K562 (cell line): ENCODE measurements at regions not wholly inside any gene's neighbourhood (a gene's known extent, or its start where the extent isn't known, plus 50 kb on each side); places are given as distances from the start of the nearest gene placed in this dataset.

ENCODE experiments used
- ATAC-seq: fragments of 200-7000 bp; cut with Tn5 transposase; 3 replicates; pipeline ENCODE4 v1.9.1; 2020; ENCODE audit warnings: moderate library complexity
- BruUV-seq: library from RNA; stranded (reverse); fragments of 400-500 nt; replicated peaks from 2 replicates; lab custom pipeline; 2021; lab: Mats Ljungman, UMichigan
- CTCF ChIA-PET: fragments of 300-600 bp; formaldehyde crosslinking; extraction: SDS; loops from one replicate; lab custom pipeline; 2021; ENCODE audit warnings: low intra/inter-chr PET ratio; lab: Yijun Ruan, JAX
- POLR2A ChIA-PET: fragments of 300-600, 350-650 bp; sonication (Branson Sonifier 250); formaldehyde crosslinking; extraction: SDS; loops from one replicate; lab custom pipeline; 2021; ENCODE audit warnings: antibody characterized with exemption, inconsistent platforms; lab: Yijun Ruan, JAX
- DNase-seq, 4 experiments: peaks; one replicate each; pipeline versions ENCODE4 v3.0.0 to v3.0.0-alpha.2; 2011 to 2018; ENCODE audit warnings: low spot score in 3 of 4, mixed read lengths in 3 of 4; ENCODE audit errors: extremely low read depth in 1 of 4
- FAIRE-seq: peaks from 2 replicates; lab custom pipeline; 2011; peaks lifted over from hg19 to GRCh38; lab: Jason Lieb, UNC
- H2AFZ ChIP-seq: 2 replicates; pipeline ENCODE4 v1.6.0; 2011; ENCODE audit warnings: low read depth, low read length, control low read depth, inconsistent platforms
- H3K27ac ChIP-seq: fragments of 200-600 bp; 3 replicates; pipeline ENCODE4 v1.8.0; 2011; ENCODE audit warnings: low read depth, mild to moderate bottlenecking, control low read depth, inconsistent platforms, low read length, moderate library complexity, mixed read lengths; ENCODE audit errors: extremely low read depth
- H3K27me3 ChIP-seq, 2 experiments: fragments of 300-600 bp in 1 of 2; 2 replicates in 1 of 2; 3 replicates in 1 of 2; pipeline versions ENCODE4 v1.6.0 to v1.8.0; 2011; ENCODE audit warnings: inconsistent platforms in 2 of 2, low read length in 2 of 2, mild to moderate bottlenecking in 1 of 2, mixed read lengths in 1 of 2, moderate library complexity in 1 of 2; ENCODE audit not compliant: control insufficient read depth in 2 of 2, insufficient read depth in 2 of 2
- H3K36me3 ChIP-seq: fragments of 300-600 bp; 3 replicates; pipeline ENCODE4 v1.8.0; 2011; ENCODE audit warnings: mild to moderate bottlenecking, low read length, inconsistent platforms; ENCODE audit not compliant: control insufficient read depth, insufficient read depth
- H3K4me1 ChIP-seq, 2 experiments: fragments of 200-600 bp in 1 of 2; replicated peaks in 1 of 2; 2 replicates in 1 of 2; 3 replicates in 1 of 2; pipeline versions ENCODE4 v1.5.1 to v1.8.0; 2011; ENCODE audit warnings: inconsistent platforms in 2 of 2, low read length in 2 of 2, mild to moderate bottlenecking in 1 of 2, mixed read lengths in 1 of 2, moderate library complexity in 1 of 2; ENCODE audit not compliant: control insufficient read depth in 2 of 2, insufficient read depth in 2 of 2
- H3K4me2 ChIP-seq: 2 replicates; pipeline ENCODE4 v1.6.1; 2011; ENCODE audit warnings: low read length, control low read depth, inconsistent platforms, mixed read lengths; ENCODE audit not compliant: insufficient read depth
- H3K4me3 ChIP-seq: fragments of 200-600 bp; sonication (generic), shearing (Covaris generic); 2 replicates; pipeline ENCODE4 v1.5.1; 2016; ENCODE audit warnings: control low read depth, inconsistent platforms
- H3K79me2 ChIP-seq: fragments of 200-600 bp; 3 replicates; pipeline ENCODE4 v1.8.0; 2011; ENCODE audit warnings: low read length, inconsistent platforms; ENCODE audit not compliant: control insufficient read depth, insufficient read depth
- H3K9ac ChIP-seq, 2 experiments: 2 replicates each; pipeline versions ENCODE4 v1.6.0 to v1.6.1; 2011; ENCODE audit warnings: low read depth in 2 of 2, low read length in 2 of 2, control low read depth in 1 of 2, inconsistent platforms in 1 of 2, mild to moderate bottlenecking in 1 of 2, mixed read lengths in 1 of 2; ENCODE audit not compliant: insufficient read depth in 1 of 2
- H3K9me1 ChIP-seq: one replicate; pipeline ENCODE4 v1.6.0; 2011; ENCODE audit warnings: inconsistent platforms, mild to moderate bottlenecking, low read length, moderate library complexity; ENCODE audit not compliant: control insufficient read depth, insufficient read depth
- H3K9me3 ChIP-seq: replicated peaks from 2 replicates; pipeline ENCODE4 v1.5.1; 2011; ENCODE audit warnings: low read depth, low read length, inconsistent platforms; ENCODE audit not compliant: control insufficient read depth, insufficient read depth
- H4K20me1 ChIP-seq: replicated peaks from 2 replicates; pipeline ENCODE4 v1.6.1; 2011; ENCODE audit warnings: low read length, inconsistent platforms, mixed read lengths; ENCODE audit not compliant: control insufficient read depth, insufficient read depth
- POLR2G ChIP-seq: fragments of 200-400 bp; formaldehyde crosslinking; IDR thresholded peaks from 2 replicates; pipeline ENCODE4 v1.6.1; 2017; ENCODE audit warnings: low read depth, mild to moderate bottlenecking, antibody characterized with exemption, low read length, moderate library complexity
- WGBS: fragments of 100-300 bp; shearing (Covaris generic); methylation state at CpG from one replicate; pipeline ENCODE4 v1.1.6; 2016; ENCODE audit warnings: low coverage, mixed read lengths; ENCODE audit not compliant: insufficient coverage; ENCODE audit errors: missing lambda C conversion rate; 5-methylcytosine and 5-hydroxymethylcytosine counted together
- in situ Hi-C: fragments of 300-500 bp; cut with MboI; formaldehyde crosslinking; loops from 4 replicates; pipeline ENCODE4 v1.15.0; 2018; ENCODE audit warnings: inconsistent platforms, mixed read lengths
- intact Hi-C: fragments of 100-400 bp; cut with micrococcal nuclease; formaldehyde crosslinking; loops from 2 replicates; pipeline ENCODE4 v1.14.2; 2022
- TF ChIP-seq, protein P1 (sequence below): fragments of 450-650 bp; IDR thresholded peaks from 2 replicates; pipeline ENCODE4 v1.6.1; 2018; ENCODE audit warnings: mild to moderate bottlenecking, low read depth; ENCODE audit not compliant: partially characterized antibody

GRCh38 chr9:35555246-35555701 lies 49.8 kb upstream of the TESK1 start:
- intact Hi-C loops: no loop called here
- no peak for ATAC-seq
- BruUV-seq: no TSS peak

More at GRCh38 chr9:35555246-35555701, 49.8 kb upstream of the TESK1 start:
- TF ChIP-seq POLR2G: peak; percentile 27; the same call in 1 of the 2 replicates
- TF ChIP-seq, protein P1, sequence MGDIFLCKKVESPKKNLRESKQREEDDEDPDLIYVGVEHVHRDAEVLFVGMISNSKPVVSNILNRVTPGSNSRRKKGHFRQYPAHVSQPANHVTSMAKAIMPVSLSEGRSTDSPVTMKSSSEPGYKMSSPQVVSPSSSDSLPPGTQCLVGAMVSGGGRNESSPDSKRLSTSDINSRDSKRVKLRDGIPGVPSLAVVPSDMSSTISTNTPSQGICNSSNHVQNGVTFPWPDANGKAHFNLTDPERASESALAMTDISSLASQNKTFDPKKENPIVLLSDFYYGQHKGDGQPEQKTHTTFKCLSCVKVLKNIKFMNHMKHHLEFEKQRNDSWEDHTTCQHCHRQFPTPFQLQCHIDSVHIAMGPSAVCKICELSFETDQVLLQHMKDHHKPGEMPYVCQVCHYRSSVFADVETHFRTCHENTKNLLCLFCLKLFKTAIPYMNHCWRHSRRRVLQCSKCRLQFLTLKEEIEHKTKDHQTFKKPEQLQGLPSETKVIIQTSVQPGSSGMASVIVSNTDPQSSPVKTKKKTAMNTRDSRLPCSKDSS: no peak
- TF ChIP-seq, all 486 proteins: peak for 1
- ChIA-PET POLR2A (interaction anchor here (0.7 kb wide), 1 partner anchor 34 kb away, joined by 3 read pairs; no protein-coding TSS in a partner anchor), CTCF (interaction anchor here (0.7 kb wide), 1 partner anchor 70 kb away, joined by 4 read pairs; no protein-coding TSS in a partner anchor)
- H3K9me1 ChIP-seq: no peaks in the 10 kb centered on the region
- no peak overlapping the region for H3K4me3 ChIP-seq
- H3K79me2 ChIP-seq: no peaks in the 10 kb centered on the region
- H3K27me3 ChIP-seq: no peaks in the 10 kb centered on the region
- no peak overlapping the region for H3K4me2 ChIP-seq
- no peak for FAIRE-seq
- H4K20me1 ChIP-seq: no peaks in the 10 kb centered on the region; the same call in 1 of the 2 replicates
- no peak for DNase-seq
- H3K27ac ChIP-seq: no peak overlapping the region
- peak overlapping the region in 1 of 2 experiments; percentile 17; a peak in 1 of 4 replicates for H3K9ac ChIP-seq
- H2AFZ ChIP-seq: no peak overlapping the region
- peaks cover 21% of the 10 kb centered on the region; the same call in 1 of the 3 replicates for H3K36me3 ChIP-seq
- H3K9me3 ChIP-seq: no peaks in the 10 kb centered on the region
- H3K4me1 ChIP-seq: peaks cover 0 to 3% of the 10 kb centered on the region in 2 experiments; a peak in 3 of 5 replicates
- 83% methylated on average over 5 of the region's 13 CpGs for WGBS
- in situ Hi-C loops: loop anchor here (10.0 to 25.0 kb wide), 2 partner anchors 280 to 668 kb away; a partner anchor contains a TSS
